MM.1S (cell line): ENCODE measurements at regions not wholly inside any gene's neighbourhood (a gene's known extent, or its start where the extent isn't known, plus 50 kb on each side); places are given as distances from the start of the nearest gene placed in this dataset.

Experiments
- DNase-seq: peaks from one replicate; pipeline ENCODE4 v3.0.0-alpha.2; 2015
- H2AFZ ChIP-seq: fragments of 300-600 bp; sonication (generic); 2 replicates; pipeline ENCODE4 v1.6.0; 2016; ENCODE audit warnings: antibody characterized with exemption, low read length
- H3F3A ChIP-seq: fragments of 300-600 bp; sonication (generic); 2 replicates; pipeline ENCODE4 v1.6.1; 2016; ENCODE audit warnings: mild to moderate bottlenecking, antibody characterized with exemption, low read length, moderate library complexity, mixed read lengths; ENCODE audit not compliant: insufficient read depth
- H3K27ac ChIP-seq: fragments of 300-600 bp; sonication (generic); 2 replicates; pipeline ENCODE4 v1.5.1; 2016; ENCODE audit warnings: mild to moderate bottlenecking, low read length
- H3K27me3 ChIP-seq: fragments of 300-600 bp; sonication (generic); replicated peaks from 2 replicates; pipeline ENCODE4 v1.6.0; 2016; ENCODE audit warnings: low read length; ENCODE audit not compliant: insufficient read depth
- H3K36me3 ChIP-seq: fragments of 300-600 bp; sonication (generic); replicated peaks from 2 replicates; pipeline ENCODE4 v1.6.1; 2016; ENCODE audit warnings: mild to moderate bottlenecking, low read length, mixed read lengths; ENCODE audit not compliant: insufficient read depth
- H3K4me1 ChIP-seq: fragments of 300-600 bp; sonication (generic); 2 replicates; pipeline ENCODE4 v1.6.1; 2016; ENCODE audit warnings: low read length, mixed read lengths
- H3K4me2 ChIP-seq: fragments of 300-600 bp; sonication (generic); 2 replicates; pipeline ENCODE4 v1.6.0; 2016; ENCODE audit warnings: low read depth, low read length
- H3K4me3 ChIP-seq: fragments of 300-600 bp; sonication (generic); 2 replicates; pipeline ENCODE4 v1.5.1; 2016; ENCODE audit warnings: low read length, mixed read lengths
- H3K79me2 ChIP-seq: fragments of 300-600 bp; sonication (generic); 2 replicates; pipeline ENCODE4 v1.6.1; 2016; ENCODE audit warnings: mixed run types, low read length, mixed read lengths
- H3K9ac ChIP-seq: fragments of 300-600 bp; sonication (generic); 2 replicates; pipeline ENCODE4 v1.6.1; 2016; ENCODE audit warnings: low read length, mixed read lengths
- H3K9me2 ChIP-seq: fragments of 300-600 bp; sonication (generic); replicated peaks from 2 replicates; pipeline ENCODE4 v1.6.1; 2016; ENCODE audit warnings: mild to moderate bottlenecking, low read length, mixed read lengths; ENCODE audit not compliant: insufficient read depth
- H3K9me3 ChIP-seq: fragments of 300-600 bp; sonication (generic); replicated peaks from 2 replicates; pipeline ENCODE4 v1.6.1; 2016; ENCODE audit warnings: mild to moderate bottlenecking, low read length, mixed read lengths; ENCODE audit not compliant: insufficient read depth
- H4K20me1 ChIP-seq: fragments of 300-600 bp; sonication (generic); 2 replicates; pipeline ENCODE4 v1.6.1; 2016; ENCODE audit warnings: mild to moderate bottlenecking, low read length, moderate library complexity, mixed read lengths; ENCODE audit not compliant: insufficient read depth
- CTCF ChIP-seq: fragments of 300-600 bp; sonication (generic); IDR thresholded peaks from 2 replicates; pipeline ENCODE4 v1.5.1; 2016; ENCODE audit warnings: antibody characterized with exemption, low read length, mixed read lengths
- EZH2 ChIP-seq: fragments of 300-600 bp; sonication (generic); optimal IDR thresholded peaks from 2 replicates; pipeline ENCODE3; 2017; ENCODE audit warnings: low read depth, mild to moderate bottlenecking, antibody characterized with exemption, low read length, mixed read lengths
- EZH2phosphoT487 ChIP-seq: fragments of 300-600 bp; sonication (generic); IDR thresholded peaks from 2 replicates; pipeline ENCODE4 v1.6.1; 2018; ENCODE audit warnings: antibody characterized with exemption, low read length

DNA sequence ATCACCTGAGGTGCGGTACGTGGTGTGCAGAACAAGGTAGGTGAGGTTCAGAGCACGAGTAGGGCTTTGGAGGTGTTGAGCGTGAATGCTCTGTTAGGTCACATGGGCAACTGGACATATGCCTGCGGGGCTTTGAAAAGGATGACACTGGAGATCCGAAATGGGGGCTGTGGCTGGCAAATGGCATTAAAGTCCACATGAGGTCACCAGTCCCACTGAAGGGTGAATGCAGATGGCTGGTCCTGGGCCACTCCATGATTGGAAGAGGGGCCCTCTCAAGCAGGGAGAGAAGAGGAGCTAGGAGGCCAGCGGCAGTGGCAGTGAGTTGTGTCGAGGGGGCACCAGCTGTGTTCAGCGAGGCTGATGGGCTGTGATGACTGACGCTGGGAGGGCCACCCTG is 254.9 kb upstream of the SHH start:
- Histone ChIP-seq H4K20me1 (no peaks in the 10 kb centered on the region), H2AFZ (no peak overlapping the region), H3K9me3 (no peaks in the 10 kb centered on the region), H3K36me3 (no peaks in the 10 kb centered on the region), H3K27ac (no peak overlapping the region), H3K4me3 (no peak overlapping the region), H3K9me2 (no peaks in the 10 kb centered on the region), H3K27me3 (peaks cover 74% of the 10 kb centered on the region), H3F3A (no peaks in the 10 kb centered on the region), H3K4me1 (no peaks in the 10 kb centered on the region), H3K9ac (no peak overlapping the region), H3K4me2 (no peak overlapping the region), H3K79me2 (no peaks in the 10 kb centered on the region)
- no peak for DNase-seq
- no peak for TF ChIP-seq CTCF
- TF ChIP-seq EZH2phosphoT487 = no peak
- TF ChIP-seq EZH2 = no peak

- H3K9ac ChIP-seq = no peak overlapping the region
- no peak for TF ChIP-seq EZH2
- TF ChIP-seq CTCF = no peak
- no peak for TF ChIP-seq EZH2phosphoT487
- no peak overlapping the region for H3K4me2 ChIP-seq
- H3F3A ChIP-seq = no peaks in the 10 kb centered on the region
- H2AFZ ChIP-seq = no peak overlapping the region
- no peaks in the 10 kb centered on the region for H3K4me1 ChIP-seq
- peaks cover 72% of the 10 kb centered on the region for H3K27me3 ChIP-seq
- no peaks in the 10 kb centered on the region for H3K79me2 ChIP-seq
- H3K27ac ChIP-seq = no peak overlapping the region
- H3K9me3 ChIP-seq = no peaks in the 10 kb centered on the region
- H3K4me3 ChIP-seq = no peak overlapping the region
- DNase-seq = no peak
- H4K20me1 ChIP-seq = no peaks in the 10 kb centered on the region
- no peaks in the 10 kb centered on the region for H3K9me2 ChIP-seq
- no peaks in the 10 kb centered on the region for H3K36me3 ChIP-seq
Measured at GRCh38 chr7:156065400-156065799, 253.1 kb upstream of the SHH start.

DNA sequence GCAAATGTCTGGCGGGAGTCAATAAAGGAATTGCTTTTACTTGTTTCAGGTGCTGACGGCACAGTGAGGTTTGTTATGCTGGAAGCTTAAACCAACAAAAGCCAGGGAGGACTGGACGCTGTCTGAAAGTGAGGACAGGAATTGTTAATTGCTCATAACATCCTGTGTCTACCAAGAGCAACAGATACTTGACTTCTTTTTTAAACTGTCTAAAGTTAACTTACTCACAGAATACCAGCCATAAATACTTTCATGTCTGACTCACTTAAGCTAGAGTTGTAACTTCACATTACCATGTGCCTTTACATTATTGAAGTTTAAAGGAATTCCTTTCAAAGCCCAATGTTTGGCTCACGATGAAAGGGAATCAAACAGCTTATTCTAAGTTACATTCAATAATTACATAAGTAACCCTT is 252.7 kb upstream of the SHH start:
- Histone ChIP-seq H3K27ac (no peak overlapping the region), H3K79me2 (no peaks in the 10 kb centered on the region), H3K36me3 (no peaks in the 10 kb centered on the region), H2AFZ (no peak overlapping the region), H3K9me3 (no peaks in the 10 kb centered on the region), H3K4me1 (no peaks in the 10 kb centered on the region), H3K9ac (no peak overlapping the region), H3F3A (no peaks in the 10 kb centered on the region), H3K4me3 (no peak overlapping the region), H3K27me3 (peaks cover 72% of the 10 kb centered on the region), H4K20me1 (no peaks in the 10 kb centered on the region), H3K4me2 (no peak overlapping the region), H3K9me2 (no peaks in the 10 kb centered on the region)
- DNase-seq = no peak
- TF ChIP-seq EZH2phosphoT487 (no peak), CTCF (no peak), EZH2 (no peak)
